H1 (cell line): ENCODE measurements at regions not wholly inside any gene's neighbourhood (a gene's known extent, or its start where the extent isn't known, plus 50 kb on each side); places are given as distances from the start of the nearest gene placed in this dataset.
A peak's percentile ranks its signal among the peaks of the same experiment; 100 is the strongest.

Source experiments
- CTCF ChIA-PET: fragments of 300-600 bp; sonication (Branson Sonifier 250); formaldehyde crosslinking; loops from one replicate; lab custom pipeline; 2021; ENCODE audit not compliant: partially characterized antibody; lab: Charles Lee
- POLR2A ChIA-PET: fragments of 300-600 bp; sonication (Branson Sonifier 250); formaldehyde crosslinking; loops from one replicate; lab custom pipeline; 2021; ENCODE audit warnings: inconsistent platforms; ENCODE audit not compliant: partially characterized antibody; lab: Charles Lee
- DNase-seq, 2 experiments: peaks; one replicate each; pipeline versions ENCODE4 v3.0.0 to v3.0.0-alpha.2; 2010 to 2022; ENCODE audit warnings: low spot score in 2 of 2, low read depth in 1 of 2, mixed read lengths in 1 of 2
- FAIRE-seq: peaks from 2 replicates; lab custom pipeline; 2011; peaks lifted over from hg19 to GRCh38; lab: Jason Lieb, UNC
- H2AFZ ChIP-seq: 2 replicates; pipeline ENCODE4 v1.8.1; 2012; ENCODE audit warnings: low read length, inconsistent platforms
- H2AK5ac ChIP-seq: 2 replicates; pipeline ENCODE4 v1.6.1; 2013; ENCODE audit warnings: low read depth, low read length
- H2BK120ac ChIP-seq: replicated peaks from 2 replicates; pipeline ENCODE3; 2013; ENCODE audit warnings: low read depth, low read length, inconsistent platforms
- H2BK12ac ChIP-seq: 2 replicates; pipeline ENCODE4 v1.6.1; 2013; ENCODE audit warnings: low read depth, low read length
- H2BK15ac ChIP-seq: 2 replicates; pipeline ENCODE4 v1.6.1; 2013; ENCODE audit warnings: low read length
- H2BK20ac ChIP-seq: 2 replicates; pipeline ENCODE4 v1.6.1; 2013; ENCODE audit warnings: low read length
- H2BK5ac ChIP-seq: 2 replicates; pipeline ENCODE4 v1.6.1; 2013; ENCODE audit warnings: low read depth, low read length
- H3K14ac ChIP-seq: 2 replicates; pipeline ENCODE4 v1.6.1; 2013; ENCODE audit warnings: inconsistent platforms; ENCODE audit not compliant: insufficient read length
- H3K18ac ChIP-seq: 2 replicates; pipeline ENCODE4 v1.6.1; 2013; ENCODE audit warnings: low read length; ENCODE audit errors: extremely low read depth
- H3K23ac ChIP-seq: 2 replicates; pipeline ENCODE4 v1.6.1; 2013; ENCODE audit warnings: inconsistent platforms; ENCODE audit not compliant: insufficient read length
- H3K23me2 ChIP-seq: 2 replicates; pipeline ENCODE4 v1.6.1; 2013; ENCODE audit warnings: low read depth, low read length
- H3K27ac ChIP-seq: 2 replicates; pipeline ENCODE4 v1.6.1; 2011; ENCODE audit warnings: low read depth, low read length, inconsistent platforms
- H3K27me3 ChIP-seq, 4 experiments: replicated peaks in 1 of 4; 1 replicate in 1 of 4; 2 replicates in 3 of 4; pipeline versions ENCODE4 v1.6.1 to v1.8.1; 2011 to 2013; ENCODE audit warnings: low read length in 3 of 4, mild to moderate bottlenecking in 3 of 4, inconsistent platforms in 2 of 4, mixed read lengths in 2 of 4, moderate library complexity in 1 of 4; ENCODE audit not compliant: control insufficient read depth in 3 of 4, insufficient read depth in 3 of 4; ENCODE audit errors: extremely low read depth in 1 of 4
- H3K36me3 ChIP-seq, 4 experiments: 2 replicates each; pipeline versions ENCODE4 v1.6.1 to v1.8.1; 2011 to 2013; ENCODE audit warnings: mild to moderate bottlenecking in 4 of 4, low read length in 3 of 4, moderate library complexity in 2 of 4, control low read depth in 1 of 4, inconsistent platforms in 1 of 4; ENCODE audit not compliant: insufficient read depth in 4 of 4, control insufficient read depth in 2 of 4
- H3K4ac ChIP-seq: replicated peaks from 2 replicates; pipeline ENCODE3; 2013; ENCODE audit warnings: low read length, low read depth, mixed read lengths, inconsistent platforms; ENCODE audit not compliant: insufficient read length
- H3K4me1 ChIP-seq, 4 experiments: replicated peaks in 1 of 4; 1 replicate in 1 of 4; 2 replicates in 3 of 4; pipeline versions ENCODE4 v1.6.1 to v1.8.1; 2011 to 2013; ENCODE audit warnings: low read length in 3 of 4, inconsistent platforms in 2 of 4, mixed read lengths in 1 of 4; ENCODE audit not compliant: insufficient read depth in 4 of 4, control insufficient read depth in 3 of 4
- H3K4me2 ChIP-seq, 2 experiments: 2 replicates each; pipeline versions ENCODE4 v1.6.1 to v1.8.1; 2011 to 2013; ENCODE audit warnings: low read depth in 2 of 2, low read length in 2 of 2, control low read depth in 1 of 2, inconsistent platforms in 1 of 2, mild to moderate bottlenecking in 1 of 2; ENCODE audit not compliant: insufficient read depth in 1 of 2
- H3K4me3 ChIP-seq, 4 experiments: fragments of 200-600, 300-600 bp in 1 of 4; sonication (generic), shearing (Covaris generic), sonication (Bioruptor Twin) in 1 of 4; 2 replicates each; pipeline versions ENCODE4 v1.5.1 to v1.8.1; 2011 to 2016; ENCODE audit warnings: low read length in 4 of 4, low read depth in 3 of 4, control low read depth in 2 of 4, inconsistent platforms in 2 of 4, mild to moderate bottlenecking in 2 of 4, mixed read lengths in 1 of 4, moderate library complexity in 1 of 4; ENCODE audit not compliant: insufficient read depth in 2 of 4; ENCODE audit errors: extremely low read depth in 1 of 4
- H3K56ac ChIP-seq: replicated peaks from 2 replicates; pipeline ENCODE3; 2013; ENCODE audit warnings: low read depth, mild to moderate bottlenecking, mixed read lengths, low read length, inconsistent platforms; ENCODE audit not compliant: insufficient read length
- H3K79me1 ChIP-seq: 2 replicates; pipeline ENCODE4 v1.6.1; 2013; ENCODE audit warnings: low read depth, low read length, control low read depth
- H3K79me2 ChIP-seq, 2 experiments: 2 replicates each; pipeline versions ENCODE4 v1.6.1 to v1.8.1; 2012 to 2013; ENCODE audit warnings: low read length in 2 of 2, mild to moderate bottlenecking in 2 of 2, inconsistent platforms in 1 of 2; ENCODE audit not compliant: insufficient read depth in 2 of 2, control insufficient read depth in 1 of 2
- H3K9ac ChIP-seq, 4 experiments: replicated peaks in 1 of 4; 1 replicate in 1 of 4; 2 replicates in 3 of 4; pipeline versions ENCODE4 v1.6.1 to v1.8.1; 2011 to 2013; ENCODE audit warnings: low read depth in 3 of 4, low read length in 3 of 4, control low read depth in 2 of 4, mild to moderate bottlenecking in 2 of 4, moderate library complexity in 2 of 4, inconsistent platforms in 1 of 4; ENCODE audit errors: extremely low read depth in 1 of 4
- H3K9me3 ChIP-seq, 2 experiments: 2 replicates each; pipeline versions ENCODE4 v1.6.1 to v1.8.1; 2012 to 2013; ENCODE audit warnings: mild to moderate bottlenecking in 2 of 2, moderate library complexity in 2 of 2, control low read depth in 1 of 2, inconsistent platforms in 1 of 2, low read depth in 1 of 2, low read length in 1 of 2, mixed read lengths in 1 of 2; ENCODE audit not compliant: insufficient read depth in 2 of 2
- H4K20me1 ChIP-seq, 2 experiments: replicated peaks in 1 of 2; 2 replicates each; pipeline versions ENCODE3 to v1.8.1; 2011 to 2013; ENCODE audit warnings: inconsistent platforms in 2 of 2, low read length in 2 of 2, mild to moderate bottlenecking in 1 of 2; ENCODE audit not compliant: insufficient read depth in 2 of 2, control insufficient read depth in 1 of 2
- H4K5ac ChIP-seq: 2 replicates; pipeline ENCODE4 v1.6.1; 2013; ENCODE audit warnings: low read length, low read depth, mixed read lengths, inconsistent platforms; ENCODE audit not compliant: insufficient read length
- H4K8ac ChIP-seq: 2 replicates; pipeline ENCODE4 v1.8.0; 2013; ENCODE audit warnings: mild to moderate bottlenecking, moderate library complexity, low read length, inconsistent platforms; ENCODE audit not compliant: insufficient read depth; ENCODE audit errors: extremely low read depth
- H4K91ac ChIP-seq: replicated peaks from 2 replicates; pipeline ENCODE3; 2013; ENCODE audit warnings: low read length, mixed read lengths, inconsistent platforms; ENCODE audit not compliant: insufficient read length
- MAFK ChIP-seq: IDR thresholded peaks from 2 replicates; pipeline ENCODE4 v1.6.1; 2012; ENCODE audit warnings: low read depth, mild to moderate bottlenecking, improper control_type of control experiment, low read length
- SIRT6 ChIP-seq: IDR thresholded peaks from one replicate; pipeline ENCODE4 v1.7.1; 2012; ENCODE audit warnings: low read length, inconsistent platforms
- WGBS, 2 experiments: shearing (Covaris generic) in 1 of 2; methylation state at CpG; one replicate each; pipeline versions ENCODE4 v1.1.6 to v1.1.7; 2013 to 2015; ENCODE audit warnings: low lambda C conversion rate in 2 of 2, mixed read lengths in 2 of 2, inconsistent platforms in 1 of 2, low coverage in 1 of 2, missing lambda C conversion rate in 1 of 2; ENCODE audit not compliant: insufficient replicate concordance in 2 of 2, insufficient coverage in 1 of 2, insufficient read length in 1 of 2; ENCODE audit errors: extremely low coverage in 1 of 2, missing lambda C conversion rate in 1 of 2; 5-methylcytosine and 5-hydroxymethylcytosine counted together

- H2BK120ac ChIP-seq: no peak overlapping the region
- no peaks in the 10 kb centered on the region for H3K23me2 ChIP-seq
- CTCF ChIA-PET: no interaction called here
- H3K18ac ChIP-seq: no peak overlapping the region
- no peak overlapping the region for H4K5ac ChIP-seq
- 96% methylated on average over 1 of the region's 1 CpG; no CpG with 5 or more reads in 1 of the 2 experiments for WGBS, 2 experiments
- H3K79me2 ChIP-seq: no peaks in the 10 kb centered on the region
- no peak overlapping the region for H3K23ac ChIP-seq
- no peak overlapping the region for H3K4me2 ChIP-seq
- no peak overlapping the region for H3K4me3 ChIP-seq
- H2BK5ac ChIP-seq: no peak overlapping the region
- no peak overlapping the region for H2BK12ac ChIP-seq
- H3K79me1 ChIP-seq: no peaks in the 10 kb centered on the region
- H3K4ac ChIP-seq: no peak overlapping the region
- H4K8ac ChIP-seq: no peak overlapping the region
- DNase-seq (no peak), FAIRE-seq (no peak)
- POLR2A ChIA-PET: no interaction called here
- no peak overlapping the region for H2AFZ ChIP-seq
- no peak overlapping the region for H3K9ac ChIP-seq
- no peak overlapping the region for H2BK20ac ChIP-seq
- no peak overlapping the region for H3K56ac ChIP-seq
- H3K9me3 ChIP-seq: peaks cover 2 to 8% of the 10 kb centered on the region in 2 experiments; a peak in 2 of 4 replicates
- H3K27ac ChIP-seq: no peak overlapping the region
- H3K4me1 ChIP-seq: no peaks in the 10 kb centered on the region
- H4K91ac ChIP-seq: no peak overlapping the region
- H3K36me3 ChIP-seq: no peaks in the 10 kb centered on the region
- H2AK5ac ChIP-seq: no peak overlapping the region
- no peaks in the 10 kb centered on the region for H3K27me3 ChIP-seq
- H2BK15ac ChIP-seq: no peak overlapping the region
- H3K14ac ChIP-seq: no peak overlapping the region
- TF ChIP-seq MAFK: peak; percentile 83; the same call in 1 of the 2 replicates
- no peak for TF ChIP-seq SIRT6
- H4K20me1 ChIP-seq: no peaks in the 10 kb centered on the region
Observed at GRCh38 chr21:27146268-27146667, 179.4 kb upstream of the ADAMTS5 start.
